ENCODE measurements at regions not wholly inside any gene's neighbourhood (a gene's known extent, or its start where the extent isn't known, plus 50 kb on each side); places are given as distances from the start of the nearest gene placed in this dataset.
"Not testable (repeated sequence)": the region's sequence is repeated elsewhere in the genome, so short reads cannot be mapped to it uniquely, and the experiment has no call there.

- DNase-seq: no peak
Observed at GRCh38 chr10:118463740-118464139, 121.6 kb upstream of the FAM204A start.

- no peak for DNase-seq
Observed at GRCh38 chr10:118462401-118462800, 120.3 kb upstream of the FAM204A start.

- DNase-seq: peak; percentile 26
Observed at GRCh38 chr10:118459642-118460193, 117.6 kb upstream of the FAM204A start.

- DNase-seq: no peak
Observed at GRCh38 chr10:118458957-118459641, 117.0 kb upstream of the FAM204A start.

- no peak for DNase-seq
Observed at GRCh38 chr10:118457824-118458428, 115.8 kb upstream of the FAM204A start.

DNA sequence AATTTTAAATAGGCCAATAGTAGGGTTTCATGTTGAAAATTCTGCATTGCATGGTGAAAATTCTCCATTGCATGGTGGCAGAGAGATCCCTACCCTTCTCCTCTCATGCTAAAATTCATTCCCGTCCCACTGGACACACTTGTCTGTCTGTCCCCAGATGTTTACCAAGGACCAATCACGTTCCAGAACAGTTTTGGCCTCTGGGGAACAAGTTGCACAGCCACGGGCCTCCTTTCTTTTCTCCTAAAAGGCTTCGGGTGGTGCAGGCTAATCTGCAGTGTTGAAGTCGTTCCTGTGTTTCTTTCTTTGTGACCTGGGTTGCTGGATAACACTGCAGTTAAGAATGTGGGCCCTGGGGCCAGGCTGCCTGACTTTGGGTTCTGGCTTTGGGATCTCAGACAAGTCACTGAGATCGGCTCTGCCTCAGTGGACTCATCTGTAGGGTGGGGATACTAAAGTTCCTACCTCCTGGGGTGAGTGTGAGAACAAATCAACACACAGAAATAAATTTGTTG, 113.1 kb upstream of the FAM204A start:
- DNase-seq: no peak

DNA sequence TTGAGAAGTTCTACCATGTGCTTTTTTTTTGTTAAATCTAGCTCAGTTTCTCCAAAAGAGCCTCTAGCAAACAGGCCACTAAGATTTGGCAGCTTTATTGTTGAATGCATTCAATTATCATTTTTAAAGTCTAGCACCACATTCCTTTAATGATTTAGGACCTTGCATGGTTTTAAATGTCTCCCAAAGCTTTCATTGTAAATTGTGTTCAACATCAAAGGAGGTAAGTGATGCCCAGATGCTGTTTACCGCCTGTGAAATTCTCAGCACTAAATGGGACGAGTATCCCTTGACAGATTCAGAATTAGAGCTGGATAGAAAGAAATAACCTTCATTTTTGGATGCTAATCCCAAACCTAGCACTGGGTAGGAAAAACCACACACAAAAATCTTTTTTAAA, 112.1 kb upstream of the FAM204A start:
- no peak for DNase-seq

DNA sequence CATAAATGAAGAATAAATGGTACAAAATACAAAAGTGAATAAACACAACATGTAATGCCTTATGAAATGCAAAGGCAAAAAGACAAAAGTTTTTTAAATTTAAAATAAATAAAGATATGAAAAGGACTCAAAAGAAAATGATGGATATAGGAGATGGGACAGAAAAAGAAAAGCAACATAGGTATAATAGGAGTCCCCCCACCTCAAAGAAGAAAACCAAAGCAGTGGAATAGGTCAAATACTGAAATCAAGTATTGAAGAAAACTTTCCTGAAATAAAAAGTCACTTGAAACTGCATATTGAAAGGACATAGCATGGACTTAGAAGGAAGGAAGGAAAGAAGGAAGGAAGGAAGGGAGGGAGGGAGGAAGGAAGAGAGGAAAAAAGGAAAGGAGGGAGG, 110.0 kb upstream of the FAM204A start:
- DNase-seq: no peak

GRCh38 chr10:118449521-118449920, 107.4 kb upstream of the FAM204A start:
- DNase-seq: no peak

GRCh38 chr10:118448744-118449143, 106.6 kb upstream of the FAM204A start:
- no peak for DNase-seq

DNA sequence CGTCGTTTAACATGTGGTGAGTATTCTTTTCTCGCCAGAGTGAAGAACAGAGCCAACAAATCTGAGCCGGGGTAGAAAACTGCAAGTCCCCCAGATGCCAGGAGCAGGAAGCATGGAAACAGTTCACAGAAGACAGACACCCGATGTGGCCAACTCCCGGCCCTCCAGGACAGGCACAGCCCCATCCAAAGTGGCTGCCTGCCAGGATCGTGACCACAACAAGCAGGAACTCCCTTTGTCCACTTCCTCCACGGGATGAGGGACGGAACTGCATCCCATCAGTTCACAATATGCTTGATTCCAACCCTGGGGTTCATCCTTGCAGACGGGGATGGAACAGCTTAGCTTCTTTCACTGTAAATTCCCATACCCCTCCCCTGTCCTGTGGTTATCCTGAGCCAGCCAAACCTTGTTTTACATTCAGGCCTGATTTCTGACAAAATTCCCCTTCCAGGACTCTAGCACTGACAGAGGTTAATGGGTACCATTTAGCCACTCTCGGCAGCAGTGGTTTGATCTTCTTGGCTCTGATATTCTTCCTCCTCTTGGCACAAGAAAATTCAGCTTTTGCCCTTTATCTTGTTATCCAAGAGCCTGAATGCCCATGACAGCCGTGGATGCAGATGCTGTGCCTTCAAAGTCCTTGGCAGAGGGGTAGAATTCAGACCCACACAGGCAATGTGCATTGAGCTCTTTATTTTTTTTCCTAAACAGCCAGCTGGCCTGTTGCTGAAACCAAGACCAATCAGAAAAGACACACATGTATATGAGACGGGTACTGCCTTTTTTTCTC, 105.5 kb upstream of the FAM204A start:
- DNase-seq: no peak

DNA sequence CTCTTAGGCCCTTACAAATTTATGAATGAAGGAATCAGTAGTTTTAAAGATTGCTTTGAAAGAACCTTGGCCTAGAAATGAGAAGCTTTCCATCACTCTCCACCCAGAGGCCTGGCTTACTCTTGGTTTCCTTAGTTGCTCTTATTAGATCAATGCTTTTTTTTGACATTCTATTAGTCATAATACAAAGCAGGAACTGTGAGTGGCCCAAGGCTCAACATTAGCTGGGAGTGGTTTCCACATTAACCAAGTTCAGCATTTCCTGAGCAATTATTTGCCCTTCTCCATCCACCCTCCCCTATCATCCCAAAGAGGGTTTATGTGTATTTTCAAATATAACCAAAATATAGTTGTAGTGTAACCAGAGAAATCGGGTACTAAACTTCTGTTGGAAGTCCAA, 103.4 kb upstream of the FAM204A start:
- no peak for DNase-seq

- no peak for DNase-seq
Observed at GRCh38 chr10:118444069-118444468, 101.9 kb upstream of the FAM204A start.

GRCh38 chr10:118442032-118442431, 99.9 kb upstream of the FAM204A start:
- DNase-seq: no peak

DNA sequence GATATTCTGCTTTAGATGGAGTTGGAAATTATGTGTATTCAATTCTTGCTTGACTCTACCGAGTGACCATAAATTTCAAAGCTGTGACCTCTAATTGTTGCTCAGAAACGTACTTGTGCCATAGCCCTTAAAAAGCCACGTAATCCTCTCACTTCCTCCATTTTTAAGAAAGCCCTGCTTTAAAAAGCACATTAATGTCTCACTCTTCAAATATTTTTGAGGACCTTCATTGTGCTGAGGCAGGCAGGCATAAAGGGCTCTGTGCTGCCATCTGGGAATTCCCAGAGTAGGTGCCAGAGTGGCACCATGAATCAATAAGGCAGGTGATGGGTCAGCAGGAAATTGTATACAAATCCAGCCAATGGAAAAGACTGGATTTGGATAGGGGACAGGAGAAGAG, 97.7 kb upstream of the FAM204A start:
- no peak for DNase-seq

GRCh38 chr10:118436742-118437141, 94.6 kb upstream of the FAM204A start:
- DNase-seq: no peak

GRCh38 chr10:118430190-118430589, 88.1 kb upstream of the FAM204A start:
- no peak for DNase-seq

GRCh38 chr10:118423800-118424442, 81.8 kb upstream of the FAM204A start:
- peak; percentile 66 for DNase-seq

- DNase-seq: no peak
Observed at GRCh38 chr10:118422241-118422640, 80.1 kb upstream of the FAM204A start.

DNA sequence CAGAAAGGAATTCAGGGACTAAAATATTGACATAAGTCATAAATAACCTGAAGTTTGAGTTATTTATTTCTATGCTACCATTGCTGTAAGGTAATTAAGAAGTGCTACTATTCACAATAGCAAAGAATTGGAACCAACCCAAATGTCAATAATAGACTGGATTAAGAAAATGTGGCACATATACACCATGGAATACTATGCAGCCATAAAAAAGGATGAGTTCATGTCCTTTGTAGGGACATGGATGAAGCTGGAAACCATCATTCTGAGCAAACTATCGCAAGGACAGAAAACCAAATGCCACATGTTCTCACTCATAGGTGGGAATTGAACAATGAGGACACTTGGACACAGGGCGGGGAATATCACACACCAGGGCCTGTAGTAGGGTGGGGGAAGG, 77.9 kb upstream of the FAM204A start:
- not testable (repeated sequence) for DNase-seq

- DNase-seq: no peak
Observed at GRCh38 chr10:118412932-118413331, 70.8 kb upstream of the FAM204A start.

DNA sequence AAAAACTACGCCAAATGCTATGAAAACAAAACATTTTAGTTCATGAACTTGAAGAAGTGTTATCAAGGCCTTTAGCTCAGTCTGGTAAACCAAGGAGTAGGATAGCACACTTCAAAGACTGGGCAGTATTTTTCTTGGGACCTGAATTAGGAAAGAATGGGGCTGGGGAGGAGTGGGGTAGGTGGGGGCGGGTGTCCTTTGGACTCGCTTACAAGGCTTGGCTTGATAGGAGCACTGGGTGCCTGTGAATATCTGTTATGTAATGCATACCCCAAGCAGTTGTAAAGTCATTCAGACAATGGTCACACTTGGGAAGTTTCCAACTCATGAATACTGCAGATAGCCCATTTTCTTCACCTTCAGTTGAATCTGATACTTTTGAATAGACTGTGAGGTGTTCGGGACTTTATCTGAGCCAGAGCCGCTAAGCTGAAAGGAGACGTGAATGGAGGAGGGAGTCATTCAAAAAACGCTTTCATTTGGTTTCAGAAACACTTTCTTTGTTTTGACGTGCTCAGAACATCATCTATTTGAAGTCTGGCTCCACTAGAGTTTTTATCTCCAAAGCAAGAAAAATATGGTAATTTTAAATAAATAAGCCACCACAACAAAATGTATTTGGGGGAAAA, 70.1 kb upstream of the FAM204A start:
- no peak for DNase-seq

DNA sequence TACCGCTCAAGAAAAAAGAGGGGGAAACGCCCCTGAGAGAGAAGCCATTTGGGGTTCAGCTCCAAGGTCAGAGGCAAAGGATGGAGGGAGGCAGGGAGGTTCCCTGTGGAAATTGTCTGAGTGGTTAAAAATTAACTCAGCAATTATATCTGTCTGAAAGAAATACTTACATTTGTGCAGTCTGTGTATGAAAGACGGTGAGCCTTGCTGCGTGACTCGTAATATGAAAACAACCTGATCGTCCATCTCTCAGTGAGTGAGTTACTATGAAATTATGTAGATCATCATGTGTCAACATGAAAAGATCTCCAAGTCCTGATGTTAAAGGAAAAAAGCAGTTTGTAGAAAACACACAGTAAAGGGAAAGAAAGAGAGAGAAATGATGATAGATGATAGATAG, 67.2 kb upstream of the FAM204A start:
- DNase-seq: no peak

Data from NCI-H1048 (cell line).